ENCODE measurements at regions not wholly inside any gene's neighbourhood (a gene's known extent, or its start where the extent isn't known, plus 50 kb on each side); places are given as distances from the start of the nearest gene placed in this dataset.
A peak's percentile ranks its signal among the peaks of the same experiment; 100 is the strongest.

DNA sequence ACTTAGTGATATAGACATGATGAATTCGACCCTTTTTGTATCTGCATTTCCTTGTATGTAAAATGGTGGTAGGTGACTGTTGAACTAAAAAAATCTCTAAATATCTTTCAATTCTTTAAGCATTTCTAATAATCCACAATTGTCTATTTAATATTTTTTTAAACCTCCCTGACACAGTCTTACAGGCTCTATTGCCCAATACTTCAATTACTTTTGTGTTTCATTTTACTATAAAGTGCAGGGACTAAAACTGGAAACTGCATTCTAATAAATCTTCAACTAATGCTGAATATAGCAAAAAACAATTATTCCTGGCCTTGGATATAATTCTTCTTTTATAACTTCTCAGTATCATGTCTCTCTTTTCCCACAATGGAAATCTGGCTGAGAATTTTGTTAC, 202.7 kb upstream of the PIK3R1 start:
- Histone ChIP-seq H3K4me2 (ENCODE audit: low read length) (no peak overlapping the region), H3K36me3 (ENCODE audit: insufficient read depth, low read length) (no peaks in the 10 kb centered on the region), H3K27ac (ENCODE audit: low read depth, low read length) (no peak overlapping the region), H4K20me1 (ENCODE audit: insufficient read depth, low read length) (no peaks in the 10 kb centered on the region), H3K4me3 (ENCODE audit: insufficient read depth, low read depth, low read length) (no peak overlapping the region), H2AFZ (ENCODE audit: low read depth, low read length) (no peak overlapping the region), H3K9ac (ENCODE audit: low read length) (no peak overlapping the region), H3K4me1 (ENCODE audit: insufficient read depth, low read length) (no peaks in the 10 kb centered on the region), H3K27me3 (ENCODE audit: insufficient read depth, low read length) (no peaks in the 10 kb centered on the region), H3K9me3 (ENCODE audit: insufficient read depth, low read depth, low read length) (no peaks in the 10 kb centered on the region), H3K79me2 (ENCODE audit: insufficient read depth, low read length) (no peaks in the 10 kb centered on the region)
- Mint-ChIP-seq H3K4me1 (ENCODE audit: low read depth, unreplicated experiment) (peaks cover 5% of the 10 kb centered on the region), H3K27me3 (ENCODE audit: low read depth, unreplicated experiment) (peaks cover 2% of the 10 kb centered on the region), H3K9me3 (ENCODE audit: unreplicated experiment) (peaks cover 3% of the 10 kb centered on the region), H3K27ac (ENCODE audit: unreplicated experiment) (no peak overlapping the region), H3K4me3 (ENCODE audit: unreplicated experiment) (no peak overlapping the region), H3K36me3 (ENCODE audit: low read depth, unreplicated experiment) (no peaks in the 10 kb centered on the region)
- FAIRE-seq (no peak), DNase-seq (ENCODE audit: low read depth) (no peak)
- no peak for TF ChIP-seq EZH2 (IDR thresholded peaks at IDR 0.05; ENCODE audit: insufficient read depth, low read length)
- TF ChIP-seq, protein P1, sequence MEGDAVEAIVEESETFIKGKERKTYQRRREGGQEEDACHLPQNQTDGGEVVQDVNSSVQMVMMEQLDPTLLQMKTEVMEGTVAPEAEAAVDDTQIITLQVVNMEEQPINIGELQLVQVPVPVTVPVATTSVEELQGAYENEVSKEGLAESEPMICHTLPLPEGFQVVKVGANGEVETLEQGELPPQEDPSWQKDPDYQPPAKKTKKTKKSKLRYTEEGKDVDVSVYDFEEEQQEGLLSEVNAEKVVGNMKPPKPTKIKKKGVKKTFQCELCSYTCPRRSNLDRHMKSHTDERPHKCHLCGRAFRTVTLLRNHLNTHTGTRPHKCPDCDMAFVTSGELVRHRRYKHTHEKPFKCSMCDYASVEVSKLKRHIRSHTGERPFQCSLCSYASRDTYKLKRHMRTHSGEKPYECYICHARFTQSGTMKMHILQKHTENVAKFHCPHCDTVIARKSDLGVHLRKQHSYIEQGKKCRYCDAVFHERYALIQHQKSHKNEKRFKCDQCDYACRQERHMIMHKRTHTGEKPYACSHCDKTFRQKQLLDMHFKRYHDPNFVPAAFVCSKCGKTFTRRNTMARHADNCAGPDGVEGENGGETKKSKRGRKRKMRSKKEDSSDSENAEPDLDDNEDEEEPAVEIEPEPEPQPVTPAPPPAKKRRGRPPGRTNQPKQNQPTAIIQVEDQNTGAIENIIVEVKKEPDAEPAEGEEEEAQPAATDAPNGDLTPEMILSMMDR (IDR thresholded peaks at IDR 0.05; ENCODE audit: insufficient read depth, low read depth, low read length) = no peak

DNA sequence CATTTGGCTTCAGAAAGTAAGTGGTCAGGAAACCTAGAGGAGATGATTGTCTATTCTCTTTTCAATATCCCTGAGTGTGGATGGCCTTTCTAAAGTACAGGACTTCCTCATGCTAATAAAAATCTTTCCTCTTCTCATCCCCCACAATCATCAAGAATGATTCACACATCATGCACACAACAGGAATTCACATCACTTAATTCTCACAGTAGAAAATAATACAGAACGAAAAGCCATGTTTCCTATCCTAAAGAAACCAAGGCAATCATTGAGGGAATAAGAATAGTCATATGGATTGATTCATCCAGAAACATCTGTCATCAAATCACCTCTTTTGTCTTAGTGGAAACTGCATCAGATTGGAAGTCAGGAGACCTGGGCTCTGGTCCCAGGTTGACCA, 203.1 kb upstream of the PIK3R1 start:
- no peaks in the 10 kb centered on the region for H3K27me3 ChIP-seq (ENCODE audit: insufficient read depth, low read length)
- no peak overlapping the region for H3K4me3 ChIP-seq (ENCODE audit: insufficient read depth, low read depth, low read length)
- H3K9me3 ChIP-seq (ENCODE audit: insufficient read depth, low read depth, low read length) = no peaks in the 10 kb centered on the region
- H3K4me1 Mint-ChIP-seq (ENCODE audit: low read depth, unreplicated experiment) = peaks cover 5% of the 10 kb centered on the region
- H3K27me3 Mint-ChIP-seq (ENCODE audit: low read depth, unreplicated experiment) = peaks cover 2% of the 10 kb centered on the region
- no peaks in the 10 kb centered on the region for H3K79me2 ChIP-seq (ENCODE audit: insufficient read depth, low read length)
- H4K20me1 ChIP-seq (ENCODE audit: insufficient read depth, low read length) = no peaks in the 10 kb centered on the region
- no peaks in the 10 kb centered on the region for H3K36me3 Mint-ChIP-seq (ENCODE audit: low read depth, unreplicated experiment)
- no peak overlapping the region for H2AFZ ChIP-seq (ENCODE audit: low read depth, low read length)
- H3K4me2 ChIP-seq (ENCODE audit: low read length) = peak overlapping the region; percentile 5
- peaks cover 3% of the 10 kb centered on the region for H3K9me3 Mint-ChIP-seq (ENCODE audit: unreplicated experiment)
- no peak overlapping the region for H3K4me3 Mint-ChIP-seq (ENCODE audit: unreplicated experiment)
- peak; percentile 36 for DNase-seq (ENCODE audit: low read depth)
- no peak overlapping the region for H3K27ac ChIP-seq (ENCODE audit: low read depth, low read length)
- no peaks in the 10 kb centered on the region for H3K4me1 ChIP-seq (ENCODE audit: insufficient read depth, low read length)
- peak; percentile 63 for FAIRE-seq
- TF ChIP-seq, protein P1 (IDR thresholded peaks at IDR 0.05; ENCODE audit: insufficient read depth, low read depth, low read length) = no peak
- no peak for TF ChIP-seq EZH2 (IDR thresholded peaks at IDR 0.05; ENCODE audit: insufficient read depth, low read length)
- no peaks in the 10 kb centered on the region for H3K36me3 ChIP-seq (ENCODE audit: insufficient read depth, low read length)
- no peak overlapping the region for H3K27ac Mint-ChIP-seq (ENCODE audit: unreplicated experiment)
- H3K9ac ChIP-seq (ENCODE audit: low read length) = no peak overlapping the region

DNA sequence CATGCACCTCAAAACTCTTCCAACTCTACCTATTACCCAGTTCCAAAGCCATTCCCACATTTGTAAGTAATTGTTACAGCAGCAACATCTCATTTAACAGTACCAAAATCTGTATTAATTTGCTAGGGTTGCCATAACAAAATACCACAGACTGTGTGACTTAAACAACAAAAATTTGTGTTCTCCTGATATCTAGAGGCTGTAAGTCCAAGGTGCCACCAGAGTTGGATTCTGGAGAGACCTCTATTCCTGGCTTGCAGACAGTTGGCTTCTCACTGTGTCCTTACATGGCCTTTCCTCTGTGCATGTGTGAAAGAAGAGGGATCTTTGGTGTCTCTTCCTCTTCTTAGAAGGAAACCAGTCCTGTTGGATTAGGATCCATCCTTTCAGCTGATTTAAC, 203.8 kb upstream of the PIK3R1 start:
- peak; percentile 57 for DNase-seq (ENCODE audit: low read depth)
- no peaks in the 10 kb centered on the region for H3K79me2 ChIP-seq (ENCODE audit: insufficient read depth, low read length)
- H3K27ac Mint-ChIP-seq (ENCODE audit: unreplicated experiment) = peak overlapping the region; percentile 7
- no peaks in the 10 kb centered on the region for H3K4me1 ChIP-seq (ENCODE audit: insufficient read depth, low read length)
- H2AFZ ChIP-seq (ENCODE audit: low read depth, low read length) = no peak overlapping the region
- H3K27me3 Mint-ChIP-seq (ENCODE audit: low read depth, unreplicated experiment) = peaks cover 2% of the 10 kb centered on the region
- H3K9ac ChIP-seq (ENCODE audit: low read length) = no peak overlapping the region
- peak; percentile 9 for FAIRE-seq
- no peaks in the 10 kb centered on the region for H3K9me3 ChIP-seq (ENCODE audit: insufficient read depth, low read depth, low read length)
- H4K20me1 ChIP-seq (ENCODE audit: insufficient read depth, low read length) = no peaks in the 10 kb centered on the region
- H3K9me3 Mint-ChIP-seq (ENCODE audit: unreplicated experiment) = peaks cover 3% of the 10 kb centered on the region
- H3K27ac ChIP-seq (ENCODE audit: low read depth, low read length) = no peak overlapping the region
- no peaks in the 10 kb centered on the region for H3K36me3 Mint-ChIP-seq (ENCODE audit: low read depth, unreplicated experiment)
- peaks cover 5% of the 10 kb centered on the region for H3K4me1 Mint-ChIP-seq (ENCODE audit: low read depth, unreplicated experiment)
- H3K4me2 ChIP-seq (ENCODE audit: low read length) = peak overlapping the region; percentile 5
- no peaks in the 10 kb centered on the region for H3K36me3 ChIP-seq (ENCODE audit: insufficient read depth, low read length)
- no peak overlapping the region for H3K4me3 Mint-ChIP-seq (ENCODE audit: unreplicated experiment)
- H3K27me3 ChIP-seq (ENCODE audit: insufficient read depth, low read length) = no peaks in the 10 kb centered on the region
- TF ChIP-seq EZH2 (IDR thresholded peaks at IDR 0.05; ENCODE audit: insufficient read depth, low read length) = no peak
- TF ChIP-seq, protein P1 (IDR thresholded peaks at IDR 0.05; ENCODE audit: insufficient read depth, low read depth, low read length) = no peak
- H3K4me3 ChIP-seq (ENCODE audit: insufficient read depth, low read depth, low read length) = no peak overlapping the region

Data from astrocyte (in vitro differentiated cells and primary cell).